Lower lobe of right lung (tissue), 2 donors: ENCODE measurements at regions not wholly inside any gene's neighbourhood (a gene's known extent, or its start where the extent isn't known, plus 50 kb on each side); places are given as distances from the start of the nearest gene placed in this dataset.

ENCODE experiments used
- ATAC-seq, 2 donors: fragments of 200-7000 bp; cut with Tn5 transposase; one replicate each; pipeline ENCODE4 v1.9.1; 2020 to 2022; ENCODE audit warnings: mild to moderate bottlenecking in 2 of 2, moderate library complexity in 2 of 2
- DNase-seq: peaks from one replicate; pipeline ENCODE4 v3.0.0-alpha.2; 2020
- H3K27ac ChIP-seq: fragments of 200-600 bp; one replicate; pipeline ENCODE4 v1.8.0; 2022
- H3K27me3 ChIP-seq: fragments of 200-600 bp; one replicate; pipeline ENCODE4 v1.8.0; 2022; ENCODE audit warnings: low read depth
- H3K36me3 ChIP-seq: fragments of 200-600 bp; one replicate; pipeline ENCODE4 v1.8.0; 2022; ENCODE audit warnings: mild to moderate bottlenecking
- H3K4me1 ChIP-seq: fragments of 200-600 bp; one replicate; pipeline ENCODE4 v1.8.0; 2022
- H3K4me3 ChIP-seq: fragments of 200-600 bp; one replicate; pipeline ENCODE4 v1.8.0; 2022; ENCODE audit warnings: mild to moderate bottlenecking
- H3K9me3 ChIP-seq: fragments of 200-600 bp; one replicate; pipeline ENCODE4 v1.8.0; 2022
- CTCF ChIP-seq: fragments of 200-600 bp; IDR thresholded peaks from one replicate; pipeline ENCODE4 v1.8.0; 2022; ENCODE audit warnings: antibody characterized with exemption, mild to moderate bottlenecking
- intact Hi-C: fragments of 100-400 bp; cut with DNase I; formaldehyde crosslinking; loops from one replicate; pipeline ENCODE4 v1.11.0; 2022
- donor health status: DM: no; HTN: yes; CAD: no; lungs with severe emphysema.

DNA sequence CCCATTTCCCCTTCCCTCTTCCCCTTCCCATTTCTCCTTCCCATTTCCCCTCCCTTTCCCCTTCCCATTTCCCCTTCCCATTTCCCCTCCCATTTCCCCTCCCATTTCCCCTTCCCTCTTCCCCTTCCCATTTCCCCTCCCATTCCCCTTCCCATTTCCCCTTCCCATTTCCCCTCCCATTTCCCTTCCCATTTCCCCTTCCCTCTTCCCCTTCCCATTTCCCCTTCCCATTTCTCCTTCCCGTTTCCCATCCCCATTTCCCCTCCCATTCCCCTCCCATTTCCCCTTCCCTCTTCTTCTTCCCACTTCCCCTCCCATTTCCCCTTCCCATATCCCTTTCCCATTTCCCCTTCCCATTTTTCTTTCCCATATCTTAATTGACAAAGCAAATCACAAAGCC is 109.0 kb downstream of the OLFM1 start:
- DNase-seq (no peak), ATAC-seq (no peak)
- H3K4me1 ChIP-seq, result no peaks in the 10 kb centered on the region
- no peaks in the 10 kb centered on the region for H3K9me3 ChIP-seq
- no peak overlapping the region for H3K27ac ChIP-seq
- H3K36me3 ChIP-seq, result no peaks in the 10 kb centered on the region
- H3K27me3 ChIP-seq, result peaks cover 59% of the 10 kb centered on the region
- no peak for TF ChIP-seq CTCF
- intact Hi-C loops, result no loop called here
- no peak overlapping the region for H3K4me3 ChIP-seq

GRCh38 chr9:135198144-135198543 is 110.7 kb downstream of the OLFM1 start:
- no peak for ATAC-seq
- H3K9me3 ChIP-seq, result no peaks in the 10 kb centered on the region
- H3K4me3 ChIP-seq, result no peak overlapping the region
- intact Hi-C loops, result no loop called here
- H3K4me1 ChIP-seq, result no peaks in the 10 kb centered on the region
- TF ChIP-seq CTCF, result no peak
- H3K36me3 ChIP-seq, result no peaks in the 10 kb centered on the region
- DNase-seq, result no peak
- H3K27me3 ChIP-seq, result peaks cover 44% of the 10 kb centered on the region
- H3K27ac ChIP-seq, result no peak overlapping the region

- no peak overlapping the region for H3K27ac ChIP-seq
- ATAC-seq (no peak), DNase-seq (no peak)
- no peak for TF ChIP-seq CTCF
- H3K36me3 ChIP-seq, result no peaks in the 10 kb centered on the region
- no peak overlapping the region for H3K4me3 ChIP-seq
- H3K4me1 ChIP-seq, result no peaks in the 10 kb centered on the region
- H3K9me3 ChIP-seq, result no peaks in the 10 kb centered on the region
- H3K27me3 ChIP-seq, result peaks cover 38% of the 10 kb centered on the region
- intact Hi-C loops, result no loop called here
These were observed 111.3 kb downstream of the OLFM1 start for GRCh38 chr9:135198586-135199285.

- Histone ChIP-seq H3K27ac (no peak overlapping the region), H3K36me3 (no peaks in the 10 kb centered on the region), H3K4me1 (no peaks in the 10 kb centered on the region), H3K9me3 (no peaks in the 10 kb centered on the region), H3K4me3 (no peak overlapping the region), H3K27me3 (peaks cover 31% of the 10 kb centered on the region)
- no peak for TF ChIP-seq CTCF
- intact Hi-C loops, result no loop called here
- ATAC-seq (no peak), DNase-seq (no peak)
These were observed 112.0 kb downstream of the OLFM1 start for GRCh38 chr9:135199489-135199888.

GRCh38 chr9:135201711-135202110 is 114.2 kb downstream of the OLFM1 start:
- no peak overlapping the region for H3K4me3 ChIP-seq
- H3K4me1 ChIP-seq, result no peaks in the 10 kb centered on the region
- no peaks in the 10 kb centered on the region for H3K36me3 ChIP-seq
- intact Hi-C loops, result no loop called here
- H3K27ac ChIP-seq, result no peak overlapping the region
- H3K27me3 ChIP-seq, result peaks cover 19% of the 10 kb centered on the region
- TF ChIP-seq CTCF, result no peak
- ATAC-seq, result no peak
- H3K9me3 ChIP-seq, result no peaks in the 10 kb centered on the region
- no peak for DNase-seq
